Esophagus squamous epithelium (tissue), 4 donors: ENCODE measurements at regions not wholly inside any gene's neighbourhood (a gene's known extent, or its start where the extent isn't known, plus 50 kb on each side); places are given as distances from the start of the nearest gene placed in this dataset.

ENCODE experiments used
- CTCF ChIP-seq, 6 experiments: fragments of 450-650 bp in 4 of 6; fragments of 200-600 bp in 2 of 6; sonication (generic) in 2 of 6; IDR thresholded peaks; one replicate each; pipeline ENCODE4 v1.5.1; 2016 to 2019; ENCODE audit warnings: antibody characterized with exemption in 6 of 6, mild to moderate bottlenecking in 4 of 6, moderate library complexity in 4 of 6
- POLR2A ChIP-seq, 4 donors: fragments of 450-650 bp; IDR thresholded peaks; one replicate each; pipeline ENCODE4 v1.6.1; 2017; ENCODE audit warnings: antibody characterized with exemption in 4 of 4, mild to moderate bottlenecking in 4 of 4, moderate library complexity in 3 of 4

- TF ChIP-seq CTCF (IDR thresholded peaks at IDR 0.05) (no peak), POLR2A (IDR thresholded peaks at IDR 0.05) (no peak)
Observed at GRCh38 chrX:23570674-23571343, 96.5 kb upstream of the PRDX4 start.
